SU-DHL-6 (cell line): ENCODE measurements at regions not wholly inside any gene's neighbourhood (a gene's known extent, or its start where the extent isn't known, plus 50 kb on each side); places are given as distances from the start of the nearest gene placed in this dataset.

Experiments
- H2AFZ ChIP-seq: fragments of 200-600 bp; sonication (generic); 2 replicates; pipeline ENCODE4 v1.6.1; 2014; ENCODE audit warnings: low read depth, mild to moderate bottlenecking, moderate library complexity, mixed read lengths, antibody characterized with exemption, low read length; ENCODE audit not compliant: severe bottlenecking
- H3F3A ChIP-seq: fragments of 200-600 bp; shearing (Covaris generic); 2 replicates; pipeline ENCODE4 v1.6.0; 2016; ENCODE audit warnings: antibody characterized with exemption, mild to moderate bottlenecking; ENCODE audit not compliant: insufficient read depth
- H3K27ac ChIP-seq: fragments of 200-600 bp; sonication (generic); 2 replicates; pipeline ENCODE4 v1.5.1; 2016; ENCODE audit warnings: low read depth, mild to moderate bottlenecking, low read length, moderate library complexity, mixed read lengths
- H3K27me3 ChIP-seq: fragments of 200-600 bp; sonication (generic), shearing (Covaris generic); 2 replicates; pipeline ENCODE4 v1.6.0; 2014; ENCODE audit warnings: mild to moderate bottlenecking, low read length
- H3K36me3 ChIP-seq: fragments of 200-600 bp; sonication (generic); 2 replicates; pipeline ENCODE4 v1.6.1; 2014; ENCODE audit warnings: mild to moderate bottlenecking, low read length, mixed read lengths
- H3K4me2 ChIP-seq: fragments of 300-600, 200-600 bp; shearing (Covaris generic), sonication (generic); 2 replicates; pipeline ENCODE4 v1.6.0; 2014; ENCODE audit warnings: low read length, low read depth, mild to moderate bottlenecking; ENCODE audit not compliant: poor library complexity, severe bottlenecking
- H3K4me3 ChIP-seq: fragments of 200-600 bp; sonication (generic); 2 replicates; pipeline ENCODE4 v1.5.1; 2014; ENCODE audit warnings: antibody characterized with exemption, low read length, mild to moderate bottlenecking, mixed read lengths; ENCODE audit not compliant: insufficient read depth, poor library complexity, severe bottlenecking
- H3K79me2 ChIP-seq: fragments of 200-600 bp; sonication (generic); 2 replicates; pipeline ENCODE4 v1.6.1; 2014; ENCODE audit warnings: mild to moderate bottlenecking, low read length, moderate library complexity; ENCODE audit not compliant: insufficient read depth
- H3K9ac ChIP-seq: fragments of 200-600 bp; sonication (generic); 2 replicates; pipeline ENCODE4 v1.7.0; 2014; ENCODE audit warnings: mild to moderate bottlenecking, low read length
- H3K9me2 ChIP-seq: fragments of 200-600 bp; sonication (generic); replicated peaks from 2 replicates; pipeline ENCODE4 v1.6.1; 2014; ENCODE audit warnings: low read length; ENCODE audit not compliant: insufficient read depth
- H3K9me3 ChIP-seq: fragments of 200-600 bp; sonication (generic); 2 replicates; pipeline ENCODE4 v1.6.1; 2014; ENCODE audit warnings: low read length, mixed read lengths; ENCODE audit not compliant: insufficient read depth
- H4K20me1 ChIP-seq: fragments of 200-600 bp; sonication (generic); 2 replicates; pipeline ENCODE4 v1.6.1; 2014; ENCODE audit warnings: low read depth, mild to moderate bottlenecking, antibody characterized with exemption, low read length, moderate library complexity, mixed read lengths
- EZH2phosphoT487 ChIP-seq: fragments of 200-600 bp; sonication (generic), shearing (Covaris generic); conservative IDR thresholded peaks from 2 replicates; pipeline ENCODE4 v1.6.1; 2018; ENCODE audit warnings: mild to moderate bottlenecking, antibody characterized with exemption, low read length, moderate library complexity, mixed read lengths
- TF ChIP-seq, protein P1 (sequence below): fragments of 200-600 bp; sonication (generic); IDR thresholded peaks from one replicate; pipeline ENCODE4 v1.5.1; 2017; ENCODE audit warnings: antibody characterized with exemption, mild to moderate bottlenecking, low read length, moderate library complexity; ENCODE audit not compliant: insufficient read depth, poor library complexity, severe bottlenecking

- Histone ChIP-seq H3K79me2 (no peaks in the 10 kb centered on the region), H4K20me1 (no peaks in the 10 kb centered on the region), H3K9me2 (no peaks in the 10 kb centered on the region), H3F3A (no peaks in the 10 kb centered on the region), H3K27me3 (no peaks in the 10 kb centered on the region), H3K9ac (no peak overlapping the region), H3K4me2 (no peak overlapping the region), H3K9me3 (no peaks in the 10 kb centered on the region), H3K27ac (no peak overlapping the region), H3K36me3 (no peaks in the 10 kb centered on the region), H3K4me3 (no peak overlapping the region), H2AFZ (no peak overlapping the region)
- TF ChIP-seq, protein P1, sequence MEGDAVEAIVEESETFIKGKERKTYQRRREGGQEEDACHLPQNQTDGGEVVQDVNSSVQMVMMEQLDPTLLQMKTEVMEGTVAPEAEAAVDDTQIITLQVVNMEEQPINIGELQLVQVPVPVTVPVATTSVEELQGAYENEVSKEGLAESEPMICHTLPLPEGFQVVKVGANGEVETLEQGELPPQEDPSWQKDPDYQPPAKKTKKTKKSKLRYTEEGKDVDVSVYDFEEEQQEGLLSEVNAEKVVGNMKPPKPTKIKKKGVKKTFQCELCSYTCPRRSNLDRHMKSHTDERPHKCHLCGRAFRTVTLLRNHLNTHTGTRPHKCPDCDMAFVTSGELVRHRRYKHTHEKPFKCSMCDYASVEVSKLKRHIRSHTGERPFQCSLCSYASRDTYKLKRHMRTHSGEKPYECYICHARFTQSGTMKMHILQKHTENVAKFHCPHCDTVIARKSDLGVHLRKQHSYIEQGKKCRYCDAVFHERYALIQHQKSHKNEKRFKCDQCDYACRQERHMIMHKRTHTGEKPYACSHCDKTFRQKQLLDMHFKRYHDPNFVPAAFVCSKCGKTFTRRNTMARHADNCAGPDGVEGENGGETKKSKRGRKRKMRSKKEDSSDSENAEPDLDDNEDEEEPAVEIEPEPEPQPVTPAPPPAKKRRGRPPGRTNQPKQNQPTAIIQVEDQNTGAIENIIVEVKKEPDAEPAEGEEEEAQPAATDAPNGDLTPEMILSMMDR, result no peak
- no peak for TF ChIP-seq EZH2phosphoT487
Measured at GRCh38 chr9:103169798-103170197, 174.7 kb downstream of the CYLC2 start.

- H3F3A ChIP-seq, result no peaks in the 10 kb centered on the region
- no peaks in the 10 kb centered on the region for H4K20me1 ChIP-seq
- H3K9me3 ChIP-seq, result no peaks in the 10 kb centered on the region
- H3K4me3 ChIP-seq, result no peak overlapping the region
- H3K9me2 ChIP-seq, result no peaks in the 10 kb centered on the region
- no peak overlapping the region for H3K4me2 ChIP-seq
- TF ChIP-seq, protein P1, result no peak
- no peak for TF ChIP-seq EZH2phosphoT487
- H3K27ac ChIP-seq, result no peak overlapping the region
- no peaks in the 10 kb centered on the region for H3K36me3 ChIP-seq
- no peak overlapping the region for H3K9ac ChIP-seq
- H2AFZ ChIP-seq, result no peak overlapping the region
- no peaks in the 10 kb centered on the region for H3K27me3 ChIP-seq
- H3K79me2 ChIP-seq, result no peaks in the 10 kb centered on the region
Measured at GRCh38 chr9:103183701-103184171, 188.6 kb downstream of the CYLC2 start.

DNA sequence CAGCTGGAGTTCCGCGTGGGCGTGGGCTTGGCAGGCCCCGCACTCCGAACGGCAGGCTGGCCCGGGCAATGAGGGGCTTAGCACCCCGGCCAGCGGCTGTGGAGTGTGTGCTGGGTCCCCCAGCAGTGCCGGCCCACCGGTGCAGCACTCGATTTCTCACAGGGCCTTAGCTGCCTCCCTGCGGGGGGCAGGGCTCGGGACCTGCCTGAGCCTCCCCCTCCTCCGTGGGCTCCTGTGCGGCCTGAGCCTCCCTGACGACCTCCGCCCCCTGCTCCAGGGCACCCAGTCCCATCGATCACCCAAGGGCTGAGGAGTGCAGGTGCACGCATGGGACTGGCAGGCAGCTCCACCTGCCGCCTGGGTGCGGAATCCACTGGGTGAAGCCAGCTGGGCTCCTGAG lies 191.8 kb downstream of the CYLC2 start:
- no peaks in the 10 kb centered on the region for H4K20me1 ChIP-seq
- H3K36me3 ChIP-seq, result no peaks in the 10 kb centered on the region
- TF ChIP-seq EZH2phosphoT487, result no peak
- TF ChIP-seq, protein P1, result no peak
- no peak overlapping the region for H3K4me3 ChIP-seq
- no peak overlapping the region for H3K9ac ChIP-seq
- H3K4me2 ChIP-seq, result no peak overlapping the region
- H3K27ac ChIP-seq, result no peak overlapping the region
- H3K27me3 ChIP-seq, result no peaks in the 10 kb centered on the region
- no peaks in the 10 kb centered on the region for H3K9me3 ChIP-seq
- no peaks in the 10 kb centered on the region for H3K9me2 ChIP-seq
- no peak overlapping the region for H2AFZ ChIP-seq
- no peaks in the 10 kb centered on the region for H3K79me2 ChIP-seq
- no peaks in the 10 kb centered on the region for H3F3A ChIP-seq
